MG63 (cell line): ENCODE measurements at regions not wholly inside any gene's neighbourhood (a gene's known extent, or its start where the extent isn't known, plus 50 kb on each side); places are given as distances from the start of the nearest gene placed in this dataset.

Source experiments
- DNase-seq: peaks from one replicate; pipeline ENCODE4 v3.0.0-alpha.2; 2020
- H3K27me3 ChIP-seq: fragments of 250-450 bp; sonication (Bioruptor Pico); 2 replicates; pipeline ENCODE4 v1.5.1; 2020; ENCODE audit warnings: mild to moderate bottlenecking, moderate library complexity
- H3K36me3 ChIP-seq: fragments of 250-450 bp; sonication (Bioruptor Pico); 2 replicates; pipeline ENCODE4 v1.5.1; 2020; ENCODE audit warnings: mild to moderate bottlenecking, moderate library complexity
- H3K4me3 ChIP-seq: fragments of 250-450 bp; sonication (Bioruptor Pico); 2 replicates; pipeline ENCODE4 v1.5.1; 2020; ENCODE audit warnings: mild to moderate bottlenecking, moderate library complexity
- H3K9me3 ChIP-seq: fragments of 250-450 bp; sonication (Bioruptor Pico); 2 replicates; pipeline ENCODE4 v1.5.1; 2020; ENCODE audit warnings: mild to moderate bottlenecking, moderate library complexity

GRCh38 chr1:29892247-29892646, 655.9 kb downstream of the PTPRU start:
- DNase-seq, result no peak
- Histone ChIP-seq H3K27me3 (no peaks in the 10 kb centered on the region), H3K4me3 (no peak overlapping the region), H3K36me3 (no peaks in the 10 kb centered on the region), H3K9me3 (no peaks in the 10 kb centered on the region)

GRCh38 chr1:29890201-29890959, 654.1 kb downstream of the PTPRU start:
- no peak for DNase-seq
- Histone ChIP-seq H3K4me3 (no peak overlapping the region), H3K27me3 (no peaks in the 10 kb centered on the region), H3K36me3 (no peaks in the 10 kb centered on the region), H3K9me3 (no peaks in the 10 kb centered on the region)

- Histone ChIP-seq H3K27me3 (no peaks in the 10 kb centered on the region), H3K36me3 (no peaks in the 10 kb centered on the region), H3K9me3 (no peaks in the 10 kb centered on the region), H3K4me3 (no peak overlapping the region)
- DNase-seq, result no peak
These were observed 653.5 kb downstream of the PTPRU start for GRCh38 chr1:29889776-29890175.

GRCh38 chr1:29884740-29885139, 648.4 kb downstream of the PTPRU start:
- Histone ChIP-seq H3K36me3 (no peaks in the 10 kb centered on the region), H3K4me3 (no peak overlapping the region), H3K27me3 (no peaks in the 10 kb centered on the region), H3K9me3 (no peaks in the 10 kb centered on the region)
- DNase-seq, result no peak

GRCh38 chr1:29883986-29884385, 647.7 kb downstream of the PTPRU start:
- Histone ChIP-seq H3K27me3 (no peaks in the 10 kb centered on the region), H3K9me3 (no peaks in the 10 kb centered on the region)

GRCh38 chr1:29883411-29883832, 647.1 kb downstream of the PTPRU start:
- H3K27me3 ChIP-seq, result no peaks in the 10 kb centered on the region
- no peak for DNase-seq
- H3K36me3 ChIP-seq, result no peaks in the 10 kb centered on the region
- no peak overlapping the region for H3K4me3 ChIP-seq
- H3K9me3 ChIP-seq, result no peaks in the 10 kb centered on the region

More at GRCh38 chr1:29883986-29884385, 647.7 kb downstream of the PTPRU start:
- Histone ChIP-seq H3K36me3 (no peaks in the 10 kb centered on the region), H3K4me3 (no peak overlapping the region)
- DNase-seq, result no peak

GRCh38 chr1:29880556-29880955, 644.2 kb downstream of the PTPRU start:
- Histone ChIP-seq H3K4me3 (no peak overlapping the region), H3K27me3 (no peaks in the 10 kb centered on the region), H3K9me3 (no peaks in the 10 kb centered on the region), H3K36me3 (no peaks in the 10 kb centered on the region)
- DNase-seq, result no peak

- Histone ChIP-seq H3K9me3 (no peaks in the 10 kb centered on the region), H3K27me3 (no peaks in the 10 kb centered on the region), H3K4me3 (no peak overlapping the region), H3K36me3 (no peaks in the 10 kb centered on the region)
- DNase-seq, result no peak
These were observed 642.9 kb downstream of the PTPRU start for GRCh38 chr1:29879217-29879616.

GRCh38 chr1:29878501-29878900, 642.2 kb downstream of the PTPRU start:
- no peaks in the 10 kb centered on the region for H3K27me3 ChIP-seq
- no peaks in the 10 kb centered on the region for H3K9me3 ChIP-seq
- no peak for DNase-seq
- H3K36me3 ChIP-seq, result no peaks in the 10 kb centered on the region
- no peak overlapping the region for H3K4me3 ChIP-seq

GRCh38 chr1:29876902-29877301, 640.6 kb downstream of the PTPRU start:
- H3K4me3 ChIP-seq, result no peak overlapping the region
- H3K27me3 ChIP-seq, result no peaks in the 10 kb centered on the region
- H3K36me3 ChIP-seq, result no peaks in the 10 kb centered on the region
- DNase-seq, result no peak
- no peaks in the 10 kb centered on the region for H3K9me3 ChIP-seq

GRCh38 chr1:29876441-29876840, 640.1 kb downstream of the PTPRU start:
- DNase-seq, result no peak
- no peak overlapping the region for H3K4me3 ChIP-seq
- no peaks in the 10 kb centered on the region for H3K27me3 ChIP-seq
- no peaks in the 10 kb centered on the region for H3K9me3 ChIP-seq
- H3K36me3 ChIP-seq, result no peaks in the 10 kb centered on the region

- Histone ChIP-seq H3K36me3 (no peaks in the 10 kb centered on the region), H3K4me3 (no peak overlapping the region), H3K27me3 (no peaks in the 10 kb centered on the region), H3K9me3 (no peaks in the 10 kb centered on the region)
- peak; percentile 32 for DNase-seq
These were observed 639.3 kb downstream of the PTPRU start for GRCh38 chr1:29875557-29876028.

GRCh38 chr1:29870621-29871020, 634.3 kb downstream of the PTPRU start:
- H3K27me3 ChIP-seq, result no peaks in the 10 kb centered on the region
- H3K9me3 ChIP-seq, result no peaks in the 10 kb centered on the region
- no peak overlapping the region for H3K4me3 ChIP-seq
- no peak for DNase-seq
- H3K36me3 ChIP-seq, result no peaks in the 10 kb centered on the region

- H3K27me3 ChIP-seq, result no peaks in the 10 kb centered on the region
- H3K36me3 ChIP-seq, result no peaks in the 10 kb centered on the region
- no peaks in the 10 kb centered on the region for H3K9me3 ChIP-seq
- H3K4me3 ChIP-seq, result no peak overlapping the region
- DNase-seq, result no peak
These were observed 633.5 kb downstream of the PTPRU start for GRCh38 chr1:29869802-29870201.

GRCh38 chr1:29868944-29869343, 632.6 kb downstream of the PTPRU start:
- Histone ChIP-seq H3K4me3 (no peak overlapping the region), H3K27me3 (no peaks in the 10 kb centered on the region), H3K9me3 (no peaks in the 10 kb centered on the region), H3K36me3 (no peaks in the 10 kb centered on the region)
- DNase-seq, result no peak

GRCh38 chr1:29868096-29868495, 631.8 kb downstream of the PTPRU start:
- Histone ChIP-seq H3K4me3 (no peak overlapping the region), H3K36me3 (no peaks in the 10 kb centered on the region), H3K27me3 (no peaks in the 10 kb centered on the region), H3K9me3 (no peaks in the 10 kb centered on the region)
- no peak for DNase-seq

- Histone ChIP-seq H3K27me3 (no peaks in the 10 kb centered on the region), H3K36me3 (no peaks in the 10 kb centered on the region), H3K4me3 (no peak overlapping the region), H3K9me3 (no peaks in the 10 kb centered on the region)
- DNase-seq, result no peak
These were observed 628.7 kb downstream of the PTPRU start for GRCh38 chr1:29865051-29865450.

GRCh38 chr1:29864431-29865022, 628.2 kb downstream of the PTPRU start:
- no peaks in the 10 kb centered on the region for H3K9me3 ChIP-seq
- H3K27me3 ChIP-seq, result no peaks in the 10 kb centered on the region
- H3K4me3 ChIP-seq, result no peak overlapping the region
- H3K36me3 ChIP-seq, result no peaks in the 10 kb centered on the region
- no peak for DNase-seq
